ENCODE measurements at regions not wholly inside any gene's neighbourhood (a gene's known extent, or its start where the extent isn't known, plus 50 kb on each side); places are given as distances from the start of the nearest gene placed in this dataset.

DNA sequence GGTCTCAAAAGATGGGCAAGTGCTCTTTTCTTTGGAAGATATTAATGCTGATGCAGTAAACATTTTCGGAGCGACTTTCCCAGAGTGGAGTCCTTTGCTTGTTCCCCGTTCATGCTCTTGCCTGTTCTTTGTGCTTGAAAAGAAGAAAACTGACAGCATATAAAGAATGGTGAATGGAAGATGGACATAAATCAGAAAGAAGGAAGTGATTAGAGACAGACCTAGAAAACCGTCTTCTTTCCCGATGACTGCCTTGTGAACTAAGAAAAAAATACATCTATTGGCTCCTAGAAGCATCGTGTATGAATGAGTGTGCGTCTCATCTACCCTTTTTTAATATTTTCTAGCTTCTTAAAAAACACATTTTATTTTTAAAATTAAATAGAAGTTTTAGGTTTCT lies 740.1 kb upstream of the FANCL start:
- Histone ChIP-seq H3K79me2 (ENCODE audit: low read depth) (no peaks in the 10 kb centered on the region), H3K9me3 (ENCODE audit: insufficient read depth, low read depth) (no peaks in the 10 kb centered on the region), H3K4me3 (no peak overlapping the region), H3K9me2 (ENCODE audit: insufficient read depth) (no peaks in the 10 kb centered on the region), H2AFZ (no peak overlapping the region), H3K4me2 (no peak overlapping the region), H4K20me1 (ENCODE audit: insufficient read depth) (no peaks in the 10 kb centered on the region), H3K4me1 (replicated peaks; ENCODE audit: insufficient read depth) (no peaks in the 10 kb centered on the region), H3K27ac (no peak overlapping the region), H3K27me3 (ENCODE audit: insufficient read depth, low read depth) (peaks cover 34% of the 10 kb centered on the region), H3F3A (ENCODE audit: insufficient read depth, low read depth) (no peaks in the 10 kb centered on the region), H3K36me3 (ENCODE audit: low read depth) (no peaks in the 10 kb centered on the region)
- ChIA-PET CTCF (no interaction called here), POLR2A (ENCODE audit: unreplicated experiment) (no interaction called here)
- TF ChIP-seq CTCF (conservative IDR thresholded peaks at IDR 0.05) (no peak), EZH2 (IDR thresholded peaks at IDR 0.05; ENCODE audit: low read depth) (no peak)
- no TSS peak for BruUV-seq (replicated peaks)
- no peak for DNase-seq
- intact Hi-C loops (cut with micrococcal nuclease; ENCODE audit: unreplicated experiment) = no loop called here

DNA sequence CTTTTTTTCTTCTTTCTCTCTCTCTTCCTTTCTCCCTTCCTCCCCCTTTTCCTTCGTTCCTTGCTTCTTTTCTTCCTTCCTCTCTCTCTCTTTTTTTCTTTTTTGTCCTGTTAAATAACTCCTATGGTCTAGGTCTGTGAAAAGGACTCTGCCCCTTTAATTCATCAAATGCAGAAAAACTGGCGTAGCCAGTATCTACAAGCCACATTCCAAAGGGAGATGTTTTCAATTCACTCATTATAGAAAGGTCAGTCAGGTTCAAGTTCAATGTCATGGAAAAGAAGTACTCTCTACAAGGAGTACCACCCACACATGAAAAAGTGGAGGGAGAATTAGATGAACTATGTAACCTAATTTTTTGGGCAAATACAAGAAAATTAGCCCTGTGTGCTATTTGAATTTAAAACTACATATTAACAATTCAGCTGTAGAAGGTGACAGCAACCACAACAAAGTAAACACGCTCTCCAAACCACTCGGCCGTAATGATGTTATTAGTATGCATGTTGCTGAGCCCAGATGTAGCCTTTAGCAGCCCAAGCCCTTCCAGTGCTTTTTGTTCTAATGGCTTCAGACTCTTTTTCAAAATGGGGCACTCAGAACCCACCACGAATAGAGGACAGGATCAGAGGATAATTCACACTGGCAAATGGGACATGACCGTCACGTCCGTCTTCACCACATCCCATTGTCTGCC lies 735.4 kb upstream of the FANCL start:
- Histone ChIP-seq H3K4me3 (no peak overlapping the region), H4K20me1 (ENCODE audit: insufficient read depth) (no peaks in the 10 kb centered on the region), H3K79me2 (ENCODE audit: low read depth) (no peaks in the 10 kb centered on the region), H3K36me3 (ENCODE audit: low read depth) (no peaks in the 10 kb centered on the region), H3K9me3 (ENCODE audit: insufficient read depth, low read depth) (no peaks in the 10 kb centered on the region), H3K9me2 (ENCODE audit: insufficient read depth) (no peaks in the 10 kb centered on the region), H3F3A (ENCODE audit: insufficient read depth, low read depth) (no peaks in the 10 kb centered on the region), H3K4me1 (replicated peaks; ENCODE audit: insufficient read depth) (no peaks in the 10 kb centered on the region), H3K4me2 (no peak overlapping the region), H3K27me3 (ENCODE audit: insufficient read depth, low read depth) (peaks cover 40% of the 10 kb centered on the region), H3K27ac (no peak overlapping the region), H2AFZ (no peak overlapping the region)
- intact Hi-C loops (cut with micrococcal nuclease; ENCODE audit: unreplicated experiment) = no loop called here
- no TSS peak for BruUV-seq (replicated peaks)
- ChIA-PET POLR2A (ENCODE audit: unreplicated experiment) (no interaction called here), CTCF (no interaction called here)
- TF ChIP-seq CTCF (conservative IDR thresholded peaks at IDR 0.05) (no peak), EZH2 (IDR thresholded peaks at IDR 0.05; ENCODE audit: low read depth) (no peak)
- DNase-seq = peak in 1 of 2 experiments; percentile 3

DNA sequence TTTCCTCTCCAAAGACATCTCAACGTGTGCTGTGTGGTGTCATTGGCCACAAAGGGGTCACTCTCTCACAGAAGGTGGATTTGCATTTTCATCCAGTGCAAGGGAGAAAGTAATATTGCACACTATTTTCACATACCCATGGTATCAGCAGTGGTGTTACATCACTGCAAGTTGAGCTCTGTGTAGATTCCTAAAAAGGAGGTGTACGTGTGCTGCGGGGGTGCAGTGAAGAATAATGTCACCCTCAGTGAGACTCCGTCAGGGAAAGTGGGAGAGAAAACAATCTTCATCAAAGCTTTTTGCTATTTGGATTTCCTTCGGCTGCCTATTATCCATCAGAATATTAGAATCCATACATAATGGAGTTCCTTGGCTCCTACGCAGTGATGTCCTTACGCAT lies 733.8 kb upstream of the FANCL start:
- Histone ChIP-seq H3K9me3 (ENCODE audit: insufficient read depth, low read depth) (no peaks in the 10 kb centered on the region), H3K36me3 (ENCODE audit: low read depth) (no peaks in the 10 kb centered on the region), H3K4me2 (no peak overlapping the region), H3K4me1 (replicated peaks; ENCODE audit: insufficient read depth) (no peaks in the 10 kb centered on the region), H3K79me2 (ENCODE audit: low read depth) (no peaks in the 10 kb centered on the region), H3F3A (ENCODE audit: insufficient read depth, low read depth) (no peaks in the 10 kb centered on the region), H4K20me1 (ENCODE audit: insufficient read depth) (no peaks in the 10 kb centered on the region), H3K27me3 (ENCODE audit: insufficient read depth, low read depth) (peaks cover 47% of the 10 kb centered on the region), H3K9me2 (ENCODE audit: insufficient read depth) (no peaks in the 10 kb centered on the region; the same call in 1 of the 2 replicates), H3K27ac (no peak overlapping the region), H3K4me3 (no peak overlapping the region), H2AFZ (no peak overlapping the region)
- no TSS peak for BruUV-seq (replicated peaks)
- TF ChIP-seq EZH2 (IDR thresholded peaks at IDR 0.05; ENCODE audit: low read depth) (no peak), CTCF (conservative IDR thresholded peaks at IDR 0.05) (no peak)
- POLR2A ChIA-PET (ENCODE audit: unreplicated experiment) = no interaction called here
- CTCF ChIA-PET = no interaction called here
- intact Hi-C loops (cut with micrococcal nuclease; ENCODE audit: unreplicated experiment) = no loop called here
- no peak for DNase-seq

Data from PC-9 (cell line).